NCI-H510A treated with DMSO at 0.1 percent for 48 hours (cell line): ENCODE measurements at regions not wholly inside any gene's neighbourhood (a gene's known extent, or its start where the extent isn't known, plus 50 kb on each side); places are given as distances from the start of the nearest gene placed in this dataset.
A peak's percentile ranks its signal among the peaks of the same experiment; 100 is the strongest.

ENCODE experiments used
- DNase-seq: peaks from one replicate; lab custom pipeline; 2025; lab: John Stamatoyannopoulos, UW

DNA sequence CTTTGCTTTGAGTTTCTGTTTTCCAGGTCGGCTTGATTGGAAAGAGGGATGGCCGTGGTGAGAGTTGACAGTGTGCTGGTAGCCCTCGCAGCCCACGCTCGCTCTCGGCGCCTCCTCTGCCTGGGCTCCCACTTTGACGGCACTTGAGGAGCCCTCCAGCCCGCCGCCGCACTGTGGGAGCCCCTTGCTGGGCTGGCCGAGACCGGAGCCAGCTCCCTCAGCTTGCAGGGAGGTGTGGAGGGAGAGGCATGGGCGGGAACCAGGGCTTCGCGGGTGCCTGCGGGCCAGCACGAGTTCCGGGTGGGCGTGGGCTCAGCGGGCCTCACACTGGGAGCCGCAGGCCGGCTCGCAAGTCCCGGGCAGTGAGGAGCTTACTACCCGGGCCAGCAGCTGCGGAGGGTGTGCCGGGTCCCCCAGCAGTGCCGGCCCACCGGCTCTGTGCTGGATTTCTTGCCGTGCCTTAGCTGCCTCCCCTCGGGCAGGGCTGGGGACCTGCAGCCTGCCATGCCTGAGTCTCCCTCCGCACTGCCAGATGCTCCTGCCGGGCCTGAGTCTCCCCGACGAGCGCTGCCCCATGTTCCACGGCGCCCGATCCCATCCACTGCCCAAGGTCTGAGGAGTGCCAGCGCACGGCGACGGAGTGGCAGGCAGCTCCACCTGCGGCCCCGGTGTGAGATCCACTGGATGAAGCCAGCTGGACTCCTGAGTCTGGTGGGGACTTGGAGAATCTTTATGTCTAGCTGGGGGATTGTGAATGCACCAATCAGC, 166.4 kb upstream of the FAT1 start:
- DNase-seq: no peak

DNA sequence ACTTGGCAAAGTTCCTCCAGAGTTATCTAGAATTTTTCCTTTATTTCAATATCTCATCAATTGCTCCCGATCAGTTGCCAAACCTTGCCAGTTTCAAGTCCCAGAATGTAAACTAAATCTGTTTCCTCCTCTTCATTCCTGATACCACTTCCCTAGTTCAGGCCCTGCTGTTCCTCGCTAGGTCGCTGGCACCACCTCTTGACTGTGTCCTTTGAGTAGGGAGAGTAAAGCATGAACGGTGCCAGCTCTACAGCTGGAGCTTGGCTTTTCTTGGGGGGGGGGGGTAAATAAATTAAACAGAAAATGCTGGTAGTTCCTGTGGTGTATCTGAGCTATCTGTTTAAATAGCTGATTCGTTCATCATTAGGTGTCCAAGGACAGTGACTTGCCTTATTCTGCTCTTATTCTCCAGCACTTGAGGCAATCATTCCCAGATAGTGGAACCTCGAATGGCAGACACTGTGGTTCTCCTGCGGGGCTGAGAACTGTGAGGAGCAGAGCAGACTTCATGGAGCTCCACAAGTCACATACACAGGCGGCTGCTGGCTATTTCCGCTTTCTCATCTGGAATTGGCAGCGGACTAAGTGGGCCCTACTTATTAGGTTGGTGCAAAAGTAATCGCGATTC, 168.3 kb upstream of the FAT1 start:
- DNase-seq: no peak

DNA sequence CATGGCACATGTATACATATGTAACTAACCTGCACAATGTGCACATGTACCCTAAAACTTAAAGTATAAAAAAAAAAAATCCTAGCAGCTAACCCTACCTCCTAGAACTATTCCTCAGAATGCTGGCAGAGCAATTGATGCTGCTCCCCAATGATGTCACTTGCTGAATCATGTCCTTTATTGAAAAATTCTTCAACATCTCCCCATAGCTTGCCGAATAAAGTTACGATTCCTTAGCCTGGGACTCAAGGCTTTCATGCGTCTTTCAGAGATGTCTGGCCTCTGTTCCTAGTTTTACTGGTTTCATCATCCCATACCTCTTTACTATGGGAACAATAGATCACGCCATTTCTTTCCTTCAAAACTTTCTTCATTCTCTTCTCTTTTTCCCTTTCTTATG, 174.7 kb upstream of the FAT1 start:
- no peak for DNase-seq

DNA sequence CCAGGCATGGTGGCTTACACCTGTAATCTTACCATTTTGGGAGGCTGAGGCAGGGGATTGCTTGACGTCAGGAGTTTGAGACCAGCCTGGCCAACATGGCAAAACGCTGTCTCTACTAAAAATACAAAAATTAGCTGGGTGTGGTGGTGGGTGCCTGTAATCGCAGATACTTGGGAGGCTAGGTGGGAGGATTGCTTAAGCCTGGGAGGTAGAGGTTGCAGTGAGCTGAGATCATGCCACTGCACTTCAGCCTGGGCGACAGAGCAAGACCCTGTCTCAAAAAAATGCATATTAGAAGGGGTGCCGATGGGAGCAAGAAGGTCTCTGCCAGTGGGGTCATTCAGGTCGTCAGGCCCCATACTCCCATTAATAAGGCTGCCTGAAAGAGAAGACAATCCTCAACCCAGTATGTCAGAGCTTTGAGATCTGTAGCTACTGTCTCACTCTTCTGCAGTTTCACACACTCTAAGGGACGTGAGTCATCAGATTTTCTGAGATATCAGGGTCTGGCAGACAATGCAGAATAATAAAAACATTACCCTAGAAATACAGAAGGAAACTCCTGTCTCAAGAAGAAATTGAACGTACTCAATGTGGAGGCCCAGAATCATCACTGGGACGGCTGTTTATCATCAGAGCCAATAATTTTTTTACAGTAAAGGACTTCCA, 176.7 kb upstream of the FAT1 start:
- no peak for DNase-seq

DNA sequence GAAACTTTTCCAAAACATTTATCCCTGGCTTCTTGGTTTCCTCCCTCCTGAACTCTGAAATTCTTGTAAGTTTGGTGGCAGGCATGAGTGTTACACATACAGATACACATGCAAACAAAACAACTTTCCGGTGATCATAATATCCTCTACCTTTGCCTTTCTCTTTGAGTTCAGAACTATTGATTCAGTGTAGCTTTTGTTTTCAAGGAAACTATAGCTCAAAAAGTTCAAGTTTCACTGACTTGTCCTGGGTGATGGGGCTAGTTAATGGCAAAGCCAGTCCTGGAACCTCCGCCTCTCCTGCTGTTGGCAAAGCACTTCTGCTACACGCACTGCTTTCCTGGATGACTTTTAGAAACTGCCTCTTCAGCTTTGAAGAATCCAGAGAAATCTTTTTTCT, 177.3 kb upstream of the FAT1 start:
- no peak for DNase-seq

DNA sequence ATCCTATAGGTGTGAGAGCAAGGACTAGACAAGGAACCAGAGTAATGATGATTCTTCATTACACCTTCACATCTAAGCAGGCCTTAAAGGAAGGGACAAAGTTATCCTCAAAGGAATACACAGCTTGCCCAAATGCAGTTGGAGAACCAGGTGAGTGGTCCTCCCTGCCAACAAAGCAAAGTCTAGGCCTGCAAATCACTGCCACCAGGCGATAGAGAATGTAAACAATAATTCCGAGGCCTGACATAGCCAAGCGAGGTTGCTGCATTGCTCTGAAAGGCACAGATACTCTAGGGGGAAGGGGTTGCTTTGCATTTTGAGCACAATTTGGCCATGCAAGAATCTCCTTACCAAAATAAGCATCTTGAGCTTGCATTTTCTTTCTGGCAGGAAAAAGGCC, 178.2 kb upstream of the FAT1 start:
- DNase-seq: no peak

DNA sequence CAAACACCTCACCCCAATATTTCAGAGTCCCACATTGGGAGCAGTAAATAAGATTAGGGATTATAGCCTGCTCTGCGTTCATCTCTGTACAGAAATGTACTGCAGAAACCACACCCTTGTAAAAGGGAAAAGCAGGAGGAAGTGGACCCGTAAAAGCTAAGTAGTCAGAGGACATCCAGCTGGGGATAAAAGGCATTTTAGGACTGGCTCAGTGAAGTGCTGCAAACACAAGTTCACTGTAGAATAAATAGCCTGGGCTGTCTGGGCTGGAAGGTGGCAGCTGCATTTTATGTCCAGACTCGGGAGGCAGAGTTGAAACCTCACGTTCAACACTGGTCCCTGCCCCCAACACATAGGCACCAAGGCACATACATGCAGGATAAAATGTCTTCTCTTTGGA, 178.7 kb upstream of the FAT1 start:
- DNase-seq: no peak

DNA sequence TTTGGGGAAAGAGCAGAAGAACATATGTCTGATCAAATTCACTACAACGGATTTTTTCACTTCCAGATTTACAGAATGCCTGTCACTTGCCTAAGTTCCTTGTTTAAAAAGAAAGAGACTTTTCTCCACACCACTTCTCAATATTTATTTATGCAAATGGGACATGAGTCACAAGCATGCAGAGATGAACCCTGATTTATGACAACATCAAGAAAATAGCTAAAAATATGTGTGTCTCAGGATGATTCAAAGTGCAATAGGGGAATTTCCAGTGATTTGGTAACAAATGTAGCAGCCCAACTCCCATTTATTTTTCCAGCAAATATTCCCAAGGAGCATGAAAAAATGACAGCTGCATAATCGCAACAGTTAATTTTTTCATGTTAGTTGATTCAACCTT, 180.4 kb upstream of the FAT1 start:
- no peak for DNase-seq

DNA sequence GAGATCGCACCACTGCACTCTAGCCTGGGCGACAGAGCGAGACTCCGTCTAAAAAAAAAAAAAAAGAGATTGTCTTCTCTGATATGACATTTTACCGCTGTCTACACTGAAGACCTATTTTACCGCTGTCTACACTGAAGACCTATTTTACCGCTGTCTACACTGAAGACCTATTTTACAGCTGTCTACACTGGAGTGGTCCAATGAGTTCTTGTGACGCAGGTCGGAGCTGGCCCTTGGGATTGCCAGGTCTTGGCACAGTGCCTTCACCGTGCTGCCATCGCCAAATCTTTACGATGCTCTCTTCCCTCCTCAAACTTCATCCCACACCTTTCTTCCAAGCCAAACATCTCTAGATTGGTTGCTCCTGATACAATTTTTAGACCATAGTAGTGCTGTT, 183.1 kb upstream of the FAT1 start:
- DNase-seq: no peak

DNA sequence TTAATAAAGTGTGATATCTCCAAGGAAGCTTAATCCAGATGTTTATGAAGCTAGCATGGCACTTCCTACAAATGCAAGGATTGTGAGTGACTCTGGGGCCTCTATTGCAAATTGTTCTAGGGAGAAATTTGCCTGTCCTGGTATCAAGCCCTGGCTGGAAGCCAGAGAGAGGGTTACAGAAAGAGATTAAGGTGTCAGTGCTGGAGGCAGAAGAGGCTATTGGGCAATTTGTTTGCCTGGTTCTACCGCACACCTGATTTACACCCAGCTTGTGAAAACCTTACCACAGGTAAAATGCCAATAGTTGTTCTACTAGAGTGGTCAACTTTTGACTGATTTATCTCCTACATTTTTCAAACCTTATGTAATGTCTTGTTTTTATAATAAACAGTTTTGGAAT, 186.7 kb upstream of the FAT1 start:
- no peak for DNase-seq

DNA sequence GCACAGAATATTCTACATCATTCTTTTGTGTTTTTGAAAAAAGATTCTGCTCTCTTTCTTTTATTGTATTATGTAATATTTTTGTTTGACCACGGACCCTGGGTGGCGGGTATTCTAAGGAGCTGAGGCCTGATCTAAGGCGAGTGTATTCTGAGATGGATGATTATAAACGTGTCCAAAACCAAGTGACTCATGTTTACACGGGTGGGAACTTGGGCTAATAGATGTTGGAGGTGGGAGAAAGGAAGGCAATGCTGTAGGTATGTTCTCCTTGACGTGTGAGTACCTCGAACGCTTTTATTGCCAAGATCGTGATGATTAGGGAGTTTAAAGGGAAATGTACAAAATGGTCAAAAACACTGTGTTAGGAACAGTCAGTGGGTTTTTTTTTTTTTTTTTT, 188.9 kb upstream of the FAT1 start:
- no peak for DNase-seq

DNA sequence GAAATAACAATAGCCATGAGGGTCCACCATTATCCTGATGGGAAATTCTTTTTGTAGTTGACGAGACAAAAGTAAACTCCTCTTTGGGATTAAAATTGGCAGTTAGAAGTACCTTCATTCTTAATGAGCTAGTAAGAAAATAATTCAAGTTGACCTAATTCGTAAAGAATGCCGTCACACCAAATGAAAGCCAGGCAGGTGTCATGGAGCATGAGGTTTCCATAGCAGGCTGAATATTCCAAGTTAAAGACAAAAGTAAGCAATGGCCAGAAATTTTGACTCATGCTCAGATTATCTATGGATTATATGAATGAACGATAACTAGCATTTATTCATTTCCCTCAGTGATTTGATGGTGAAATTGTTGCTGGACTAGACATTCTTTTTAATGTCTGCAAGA, 192.2 kb upstream of the FAT1 start:
- DNase-seq: no peak

DNA sequence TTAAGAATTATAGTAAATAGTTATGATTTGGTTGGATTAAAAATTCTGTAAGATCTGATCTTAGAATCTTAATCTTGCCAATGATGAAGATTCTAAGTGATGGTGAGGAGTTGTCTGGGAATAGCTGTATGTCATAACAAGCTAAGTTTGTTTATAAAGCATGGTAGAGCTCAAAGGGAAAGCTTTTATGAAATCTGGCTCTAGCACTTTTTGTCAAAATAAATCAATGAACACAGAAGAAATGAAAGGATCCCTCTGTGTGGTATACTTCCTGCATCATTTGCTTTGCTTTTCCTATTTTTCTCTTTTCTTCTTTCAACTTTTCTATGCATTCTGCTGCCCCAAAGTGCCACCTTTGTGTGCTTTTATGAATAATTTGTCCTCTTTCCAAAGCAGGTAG, 193.5 kb upstream of the FAT1 start:
- no peak for DNase-seq

DNA sequence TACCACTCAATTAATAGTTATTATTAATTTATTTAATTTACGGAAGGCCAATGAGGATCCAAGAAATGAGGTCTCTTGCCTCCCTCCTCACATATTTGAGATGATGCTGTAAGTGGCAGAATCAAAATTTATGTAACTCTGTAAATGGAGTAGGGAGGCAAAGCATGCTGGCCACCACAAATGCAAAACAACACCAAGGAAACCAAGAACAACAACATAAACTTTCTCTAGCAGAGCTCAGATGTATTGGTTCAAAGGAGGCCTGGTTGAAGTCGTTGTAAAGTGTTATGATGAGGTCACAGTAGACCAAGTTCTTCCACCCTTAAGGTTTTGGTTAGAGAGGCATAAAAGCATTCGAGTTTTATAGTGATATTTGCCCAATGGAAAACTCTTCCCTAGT, 194.8 kb upstream of the FAT1 start:
- DNase-seq: no peak

DNA sequence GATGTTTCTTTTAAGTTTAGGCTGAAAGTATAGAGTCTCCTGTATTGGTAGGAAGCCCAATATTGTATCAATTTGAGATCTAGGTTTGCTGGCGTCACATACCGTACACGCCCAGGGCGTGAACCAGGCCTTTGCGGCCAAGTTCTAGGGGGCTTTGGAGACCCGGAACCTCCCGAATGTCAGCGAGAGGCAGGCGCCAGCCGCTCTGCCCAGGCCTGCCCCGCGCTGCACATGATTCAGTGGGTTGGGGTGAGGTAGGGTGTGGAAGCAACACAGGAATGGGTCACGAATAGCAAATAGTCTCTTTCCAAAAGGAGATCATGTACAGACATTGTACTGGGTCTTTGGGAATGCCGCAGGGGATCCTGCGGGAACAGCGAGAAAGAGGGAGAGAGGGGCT, 195.7 kb upstream of the FAT1 start:
- no peak for DNase-seq

DNA sequence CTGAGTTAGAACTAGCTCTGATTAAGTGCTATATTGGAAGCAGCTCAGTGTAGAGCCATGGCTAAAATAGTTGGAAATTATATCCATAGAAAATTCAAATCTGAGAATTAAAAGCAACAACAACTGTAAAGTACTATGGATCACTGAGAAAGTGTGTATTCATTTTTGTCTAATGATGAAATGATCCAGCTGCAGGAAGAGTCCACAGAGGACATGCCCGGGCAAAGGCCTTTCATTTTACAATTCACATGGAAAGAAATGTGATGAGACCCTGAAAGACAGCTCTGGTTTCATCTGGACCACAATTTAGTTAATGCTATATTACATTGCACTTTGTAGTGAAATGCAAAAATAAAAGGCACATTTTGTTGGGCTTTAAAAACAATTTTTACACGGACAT, 196.8 kb upstream of the FAT1 start:
- no peak for DNase-seq

DNA sequence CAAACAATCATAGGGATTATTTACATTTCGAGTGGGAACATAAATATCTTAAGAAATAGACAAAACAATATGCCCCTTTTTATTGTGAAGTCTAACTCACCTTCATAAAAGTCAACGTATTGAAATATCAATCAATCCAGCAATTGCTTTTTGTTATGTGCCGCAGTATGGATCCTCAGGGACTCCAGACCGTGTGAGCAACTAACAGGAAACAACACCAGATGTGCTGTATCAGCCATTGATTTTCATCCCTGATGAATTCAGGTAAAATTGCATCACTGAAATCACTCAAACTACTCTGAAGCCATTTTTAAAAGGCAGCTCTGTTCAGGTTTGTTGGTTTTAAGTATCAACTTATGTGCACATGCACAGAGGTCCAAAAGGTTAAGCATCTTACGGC, 197.3 kb upstream of the FAT1 start:
- DNase-seq: no peak

DNA sequence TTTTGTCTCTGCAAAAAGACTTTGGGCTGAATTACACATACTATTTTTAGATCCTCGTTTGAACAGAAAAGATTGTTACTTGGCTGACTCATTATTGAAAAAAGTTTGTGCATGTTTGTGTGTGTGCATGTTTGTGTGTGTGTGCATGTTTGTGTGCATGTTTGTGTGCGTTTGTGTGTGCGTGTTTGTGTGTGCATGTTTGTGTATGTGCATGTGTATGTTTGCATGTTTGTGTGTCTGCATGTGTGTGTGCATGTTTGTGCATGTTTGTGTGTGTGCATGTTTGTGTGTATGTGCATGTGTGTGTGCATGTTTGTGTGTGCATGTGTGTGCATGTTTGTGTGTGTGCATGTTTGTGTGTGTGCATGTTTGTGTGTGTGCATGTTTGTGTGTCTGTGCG, 201.1 kb upstream of the FAT1 start:
- no peak for DNase-seq

DNA sequence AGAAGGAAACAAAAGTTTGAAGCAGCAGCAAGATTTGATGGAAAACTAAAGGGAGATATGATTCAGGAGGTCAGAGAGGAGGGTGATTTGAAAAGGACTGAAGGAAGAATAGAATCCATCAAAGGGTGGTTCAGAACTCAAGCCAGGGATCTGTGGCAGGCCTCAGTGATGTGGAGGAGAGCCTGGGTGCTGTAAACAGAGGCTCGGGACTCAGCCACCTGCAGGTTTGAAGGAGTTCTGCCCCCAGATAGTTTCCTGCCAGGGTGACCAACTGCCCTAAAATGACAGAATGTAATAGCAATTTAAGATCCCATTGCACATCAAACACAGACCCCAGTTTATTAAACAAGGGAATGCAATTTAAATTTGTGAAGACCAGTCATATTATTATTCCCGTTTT, 204.0 kb upstream of the FAT1 start:
- no peak for DNase-seq

DNA sequence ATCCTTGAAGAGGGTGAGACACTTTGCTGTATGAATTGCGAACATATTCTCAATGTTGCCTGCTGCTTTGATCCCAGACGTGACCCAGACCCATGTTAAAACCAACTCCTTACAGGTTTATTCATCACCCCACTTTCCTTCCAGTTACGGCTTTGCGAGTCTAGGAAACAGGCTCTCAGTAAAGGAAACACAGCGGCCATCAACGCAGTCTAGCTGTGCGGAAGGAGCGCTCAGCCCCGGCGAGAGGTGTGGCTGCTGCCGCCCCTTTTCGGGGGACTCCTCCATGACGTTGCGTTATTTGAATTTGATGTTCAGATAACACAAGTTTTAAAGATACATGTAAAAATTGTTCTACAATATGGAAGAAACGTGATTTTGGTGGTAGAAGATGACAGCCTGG, 206.4 kb upstream of the FAT1 start:
- DNase-seq: no peak

DNA sequence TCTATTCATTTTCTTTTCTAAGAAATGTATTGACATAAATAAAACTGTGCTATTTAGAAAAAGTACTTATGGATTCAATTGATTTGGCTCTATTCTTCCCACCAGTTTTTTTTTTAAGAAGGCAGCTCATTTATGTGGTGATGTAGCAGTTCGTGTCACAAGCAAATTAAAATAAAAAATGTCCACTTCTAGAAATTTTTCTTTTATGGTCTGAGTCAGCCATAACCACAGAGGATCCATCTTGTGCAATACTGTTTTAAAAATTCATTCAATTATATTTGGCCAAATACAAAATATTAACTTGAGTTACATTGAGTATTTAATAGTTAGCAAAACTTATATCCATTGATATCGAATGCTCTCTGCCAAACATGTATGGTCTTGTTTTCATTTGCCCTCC, 207.9 kb upstream of the FAT1 start:
- DNase-seq: no peak

DNA sequence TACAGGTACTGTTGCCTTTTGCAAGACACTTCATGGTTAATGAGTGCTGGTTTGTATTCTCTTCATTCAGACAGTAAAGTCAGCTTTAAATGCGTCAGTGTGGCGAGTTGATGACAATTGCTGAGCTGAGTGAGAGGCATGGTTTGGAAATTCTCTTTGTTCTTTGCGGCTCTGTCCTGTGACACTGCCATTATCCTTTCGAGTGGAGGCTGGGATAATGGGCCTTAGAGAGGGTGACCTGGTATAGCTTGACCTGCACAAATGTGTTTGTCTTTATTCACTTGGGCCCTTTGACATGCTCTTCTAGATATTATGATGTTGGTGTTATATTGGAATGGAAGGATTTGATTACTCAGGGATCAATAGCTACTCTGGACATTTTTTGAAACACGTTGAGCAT, 208.5 kb upstream of the FAT1 start:
- peak; percentile 63 for DNase-seq

DNA sequence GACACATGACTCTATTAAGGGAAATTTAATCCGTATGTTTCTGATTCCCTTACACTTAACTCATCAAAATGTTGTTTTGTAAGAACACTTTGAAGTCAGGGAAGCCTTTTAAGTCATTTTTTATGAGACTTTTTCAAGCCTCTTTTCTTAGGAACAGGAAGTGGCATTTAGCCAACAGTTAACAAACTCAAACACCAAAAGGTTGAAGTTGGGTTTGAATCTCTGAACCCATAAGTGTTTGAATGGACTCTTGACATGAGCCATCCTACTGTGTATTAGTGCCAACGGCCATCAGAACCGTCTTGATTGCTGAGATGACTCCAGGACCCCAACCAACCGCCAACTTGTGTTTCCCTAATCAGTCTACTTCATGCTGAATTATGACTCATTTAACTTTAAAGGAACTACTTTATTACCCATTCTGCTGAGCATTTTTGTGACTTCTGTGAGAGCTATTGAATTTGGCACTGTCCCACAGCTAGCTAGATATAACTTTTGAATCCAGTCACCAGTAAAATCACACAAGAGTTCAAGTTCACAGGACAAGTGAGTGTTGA, 209.1 kb upstream of the FAT1 start:
- peak; percentile 63 for DNase-seq
